Fibroblast of skin of right biceps (primary cell): ENCODE measurements at regions not wholly inside any gene's neighbourhood (a gene's known extent, or its start where the extent isn't known, plus 50 kb on each side); places are given as distances from the start of the nearest gene placed in this dataset.

Source experiments
- DNase-seq: peaks from one replicate; pipeline ENCODE4 v3.0.0-alpha.2; 2013

DNA sequence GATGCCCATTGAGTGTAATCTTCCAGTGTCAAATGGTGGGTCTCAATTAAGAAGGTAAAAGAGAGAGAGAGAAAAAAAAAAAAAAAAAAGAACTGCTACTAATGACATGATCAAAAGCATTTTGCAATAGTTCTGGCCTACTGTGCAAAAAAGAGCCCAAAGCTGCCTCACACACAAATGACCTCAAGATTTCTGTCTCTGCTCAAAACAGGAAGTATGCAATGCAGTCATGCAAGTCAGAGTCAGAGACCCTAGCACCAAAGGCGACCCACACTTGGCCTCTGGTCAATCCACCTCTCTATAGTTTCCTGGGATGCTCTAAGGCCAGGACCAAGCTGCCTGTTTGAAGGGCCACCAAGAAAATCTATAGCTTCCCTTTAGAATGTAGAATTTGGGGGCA lies 323.5 kb downstream of the VPS13C start:
- DNase-seq: no peak

DNA sequence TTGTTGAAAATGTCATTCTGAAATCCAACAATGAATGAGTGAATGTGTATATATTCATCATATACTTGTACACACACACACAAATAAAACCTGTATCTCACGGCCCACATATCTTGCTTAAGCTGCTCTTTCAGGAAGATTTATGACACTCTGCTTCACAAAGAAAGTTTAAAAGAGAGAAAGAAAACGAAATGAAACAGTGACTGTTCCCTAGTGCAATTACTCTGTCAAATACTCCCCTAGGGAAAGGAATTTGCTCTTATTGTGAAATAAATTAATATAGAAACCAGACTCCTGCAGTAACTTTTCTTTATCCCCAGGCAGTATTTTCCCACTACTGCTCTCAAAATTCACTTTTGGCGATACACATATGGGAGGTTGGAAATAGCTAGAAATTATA lies 329.1 kb downstream of the VPS13C start:
- DNase-seq: no peak

DNA sequence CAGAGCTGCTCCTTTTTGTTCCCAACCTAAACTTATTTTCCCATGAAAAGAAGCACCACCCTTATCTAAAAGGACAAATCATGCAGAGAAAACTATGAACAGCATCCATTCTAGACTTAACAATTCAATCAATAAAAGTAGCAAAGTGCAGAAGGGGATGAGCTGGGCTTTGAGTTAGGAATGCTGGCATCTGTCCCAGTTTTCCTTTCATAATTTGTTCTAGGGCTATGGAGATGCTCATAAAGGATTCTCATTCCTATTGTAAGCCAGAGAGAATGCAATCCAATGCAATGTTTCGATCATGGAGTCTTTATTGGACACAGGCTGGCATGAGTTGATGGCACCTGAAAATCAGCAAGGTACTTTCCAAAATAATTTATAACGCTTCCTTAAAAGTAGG lies 330.6 kb downstream of the VPS13C start:
- DNase-seq: no peak

DNA sequence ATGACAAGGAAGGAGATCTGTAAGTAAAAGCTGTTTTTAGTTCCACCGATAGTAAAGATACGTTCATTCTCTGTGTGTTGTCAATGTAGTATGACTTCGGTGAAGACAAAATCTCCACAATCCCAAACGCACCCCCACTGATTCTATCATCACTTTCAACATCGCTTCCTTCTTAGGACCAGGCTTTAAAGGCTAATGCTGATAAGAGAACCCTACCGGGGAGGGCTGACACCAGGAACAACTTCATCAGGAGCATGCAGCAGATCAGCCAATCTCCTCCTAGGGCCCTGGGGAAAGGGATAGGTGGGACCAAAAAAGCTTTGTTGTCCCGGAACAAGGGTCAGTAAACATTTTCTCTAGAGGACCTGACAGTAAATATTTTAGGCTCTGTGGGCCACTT lies 334.1 kb downstream of the VPS13C start:
- DNase-seq: no peak

DNA sequence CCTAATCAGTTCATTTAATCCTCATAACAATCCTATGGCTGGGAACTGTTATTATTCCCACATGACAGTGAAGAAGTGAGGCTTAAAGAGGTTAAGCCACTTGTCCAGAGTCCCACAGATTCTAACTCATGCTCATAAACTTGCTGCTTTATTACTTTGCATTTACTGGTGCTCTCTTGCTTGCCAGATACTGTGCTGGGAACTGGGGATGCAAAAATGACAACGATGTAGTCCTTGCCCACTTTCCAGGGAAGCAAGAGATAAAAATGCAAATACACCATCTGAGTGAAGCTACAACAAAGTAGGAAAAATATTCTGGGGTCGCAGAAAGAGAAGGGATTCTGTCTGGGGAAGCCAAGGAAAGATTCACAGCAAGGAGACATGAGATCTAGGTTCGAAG lies 335.0 kb downstream of the VPS13C start:
- no peak for DNase-seq

DNA sequence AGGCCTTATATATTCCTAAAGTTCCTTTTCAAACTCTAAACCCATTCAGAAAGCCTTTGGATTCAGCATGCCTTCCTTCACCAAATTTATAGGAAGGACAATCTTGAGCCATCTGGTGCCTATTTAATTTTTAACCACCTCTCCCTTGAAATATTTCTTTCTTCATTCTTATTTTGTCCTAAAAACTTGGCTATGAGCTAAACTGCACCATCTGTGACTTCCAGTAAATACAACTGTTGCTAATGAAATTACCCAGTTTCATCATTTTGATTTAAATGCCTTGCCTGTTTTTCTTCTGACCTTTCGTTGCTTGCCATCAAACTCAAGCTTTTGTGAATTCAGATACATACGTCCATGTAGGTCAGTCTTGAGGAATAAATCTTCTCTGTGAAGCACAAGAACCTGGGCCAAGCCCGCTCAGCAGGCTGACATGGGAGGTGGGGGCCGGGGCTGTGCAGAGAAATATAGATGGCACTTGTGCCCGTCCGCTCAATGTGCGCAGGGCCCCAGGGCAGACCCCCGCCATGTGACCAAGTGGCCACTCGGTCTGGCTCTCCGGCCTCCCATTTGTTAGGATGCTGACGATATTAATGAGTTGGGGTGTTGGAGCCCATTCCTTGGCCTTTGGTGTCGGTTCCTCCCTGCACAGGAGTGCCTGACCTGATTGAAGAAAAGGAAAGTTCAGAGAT lies 335.9 kb downstream of the VPS13C start:
- DNase-seq: no peak

DNA sequence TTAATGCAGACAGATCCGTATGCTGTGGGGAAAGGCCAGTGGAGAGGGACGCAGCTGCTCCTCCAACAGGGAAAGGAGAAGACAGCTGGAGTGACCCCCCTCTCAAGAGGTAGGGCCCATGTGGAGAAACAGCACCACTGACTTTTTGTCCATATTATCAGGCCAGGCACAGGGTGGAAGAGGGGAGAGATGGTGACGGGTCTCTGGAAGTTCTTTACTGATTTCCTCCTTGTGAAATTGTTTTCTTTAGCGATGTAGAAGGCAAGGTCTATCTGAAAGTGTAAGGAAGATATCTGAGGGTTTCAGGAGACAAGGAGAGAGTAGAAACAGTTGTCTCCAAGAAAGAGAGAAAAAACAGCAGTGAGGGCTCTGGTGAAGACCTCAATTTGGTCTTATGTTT lies 338.8 kb downstream of the VPS13C start:
- no peak for DNase-seq

DNA sequence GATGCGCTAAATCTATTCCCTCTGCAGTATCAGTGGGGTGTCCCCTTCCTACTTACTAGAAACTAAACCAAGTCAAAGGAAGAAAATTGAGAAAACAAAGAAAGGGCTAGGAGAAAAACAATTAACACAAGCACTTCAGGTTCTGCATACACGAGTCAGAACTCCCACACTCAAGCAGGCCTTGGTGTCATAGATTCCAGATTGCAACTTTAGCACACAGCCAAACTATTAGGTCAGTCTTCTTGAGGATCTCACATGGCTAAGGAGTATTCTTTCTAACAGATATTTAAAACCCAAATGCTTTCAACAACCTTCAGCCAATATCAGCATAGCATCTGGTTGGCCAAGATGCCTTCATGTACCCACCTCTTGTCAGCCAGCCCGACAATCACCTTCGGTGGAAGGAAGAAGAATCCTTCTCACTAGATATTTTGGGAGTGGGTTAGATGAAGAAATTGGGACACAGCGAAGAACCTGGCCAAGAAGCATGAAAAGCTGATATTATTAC lies 340.0 kb downstream of the VPS13C start:
- DNase-seq: no peak

DNA sequence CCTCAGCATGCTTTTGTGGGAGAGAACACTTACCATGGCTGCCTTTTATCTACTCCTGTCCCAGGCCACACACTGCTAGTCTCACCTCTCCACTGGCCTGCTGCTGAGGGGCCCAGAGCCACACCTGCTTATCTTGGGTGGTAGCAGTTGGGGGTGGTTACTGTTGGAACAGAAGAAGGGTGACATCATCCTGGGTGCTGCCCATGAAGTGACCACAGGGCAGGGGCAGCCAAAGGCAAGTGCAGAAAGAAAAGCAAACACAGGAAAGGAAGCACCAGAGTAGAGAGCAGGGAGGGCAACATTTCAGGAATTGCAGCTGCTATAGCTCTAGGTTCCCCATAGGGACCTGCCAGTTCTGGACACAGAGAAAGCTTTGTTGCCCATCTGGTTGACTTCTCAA lies 345.2 kb downstream of the VPS13C start:
- no peak for DNase-seq

DNA sequence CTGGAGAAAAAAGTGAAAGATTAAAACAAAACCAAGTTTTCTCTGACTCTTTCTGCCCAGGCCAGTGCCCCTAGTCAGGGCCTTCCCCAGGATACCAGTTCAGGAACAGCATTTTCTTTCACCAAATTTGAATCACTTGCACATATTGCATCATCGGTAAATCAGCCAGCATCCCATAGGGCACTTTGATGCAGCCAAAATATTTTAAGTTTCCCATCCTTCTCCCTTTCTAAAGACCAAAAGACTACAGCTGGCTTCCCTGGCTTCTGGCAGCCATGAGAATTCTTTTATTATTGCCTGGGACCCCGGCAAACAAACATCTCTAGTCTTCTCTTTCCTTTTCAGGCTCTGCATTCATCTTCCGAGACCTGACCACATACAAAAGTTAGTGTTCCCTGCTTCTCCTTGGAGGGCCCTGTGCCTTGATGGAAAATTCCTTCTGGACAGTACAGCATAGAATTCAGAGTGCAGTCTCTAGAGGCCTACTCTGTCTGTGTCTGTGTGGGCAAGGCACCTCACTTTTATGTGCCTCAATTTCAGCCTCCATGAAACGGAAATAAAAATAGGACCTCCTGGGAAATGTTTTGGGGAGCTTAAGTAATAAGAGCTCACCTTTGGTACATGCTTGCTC lies 348.0 kb downstream of the VPS13C start:
- no peak for DNase-seq

DNA sequence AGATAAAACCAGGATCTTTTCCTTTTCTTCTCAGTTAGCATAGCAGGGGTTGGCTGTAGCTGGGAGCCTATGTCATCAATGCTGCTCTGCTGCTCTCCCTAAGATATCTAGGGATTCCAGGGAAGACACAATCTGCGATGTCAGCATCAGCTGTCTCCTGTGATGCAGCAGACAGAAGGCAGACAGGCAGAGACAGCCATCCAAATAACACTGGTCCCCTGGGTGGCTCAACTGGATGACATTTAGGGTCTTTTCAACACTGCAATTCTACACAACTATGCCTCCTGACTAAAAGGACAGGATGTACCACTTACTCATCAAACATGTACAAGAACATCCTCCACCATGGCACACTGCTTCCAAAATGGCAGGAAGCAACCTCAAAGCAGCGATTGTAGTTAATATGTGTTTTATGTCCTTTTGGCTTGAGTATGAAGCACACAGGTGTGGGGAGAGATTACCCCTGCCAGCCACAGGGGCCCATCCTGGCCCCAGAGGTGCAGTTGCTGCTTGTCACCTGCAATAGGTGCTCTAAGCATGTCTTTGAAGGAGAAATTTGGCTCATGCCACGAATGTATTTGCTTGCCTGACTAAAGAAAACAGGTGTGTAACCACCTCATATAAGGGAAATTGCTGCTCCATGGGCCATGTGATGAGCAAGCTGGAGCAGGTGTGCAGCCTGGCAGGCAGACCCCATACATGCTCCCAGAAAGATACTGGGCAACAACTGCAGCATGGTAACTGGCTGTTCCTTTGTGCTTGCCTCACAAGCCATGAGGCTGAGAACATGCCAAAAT lies 357.8 kb downstream of the VPS13C start:
- no peak for DNase-seq

DNA sequence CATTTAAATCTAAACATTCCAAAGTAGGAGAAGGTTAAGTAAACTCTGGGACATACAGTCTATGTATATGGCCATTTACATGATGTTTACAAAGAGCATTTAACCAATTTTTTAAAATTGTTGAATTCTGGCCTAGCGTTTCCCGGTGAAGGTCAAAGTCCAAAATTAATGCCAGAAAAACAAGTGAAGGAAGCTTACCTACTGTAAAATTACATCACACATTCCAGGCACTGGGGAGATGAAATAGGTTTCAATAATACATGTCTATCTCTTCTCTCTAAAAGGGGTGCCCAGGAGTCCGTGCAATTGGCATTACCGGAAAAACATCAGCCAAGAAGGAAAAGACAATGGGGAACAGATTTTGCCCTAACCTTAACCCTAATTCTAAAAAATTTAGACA lies 358.8 kb downstream of the VPS13C start:
- DNase-seq: no peak

DNA sequence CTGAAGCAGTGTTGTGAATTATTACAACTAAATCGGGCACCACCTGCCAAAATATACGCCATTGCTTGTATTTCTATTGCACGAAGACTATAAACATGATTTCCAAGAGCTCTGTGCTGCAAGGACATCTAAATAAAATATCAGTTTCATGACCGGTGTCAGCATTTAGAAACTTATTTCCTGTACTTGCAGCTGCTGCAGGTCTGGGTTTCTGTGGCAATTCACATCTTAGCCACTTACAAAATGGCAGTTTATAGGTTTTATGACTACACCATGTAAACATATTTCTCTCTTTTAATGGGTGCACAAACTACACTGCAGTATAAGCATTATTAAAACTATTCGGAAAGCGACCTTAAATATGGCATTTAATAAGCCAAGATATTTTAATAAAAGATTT lies 359.4 kb downstream of the VPS13C start:
- no peak for DNase-seq

DNA sequence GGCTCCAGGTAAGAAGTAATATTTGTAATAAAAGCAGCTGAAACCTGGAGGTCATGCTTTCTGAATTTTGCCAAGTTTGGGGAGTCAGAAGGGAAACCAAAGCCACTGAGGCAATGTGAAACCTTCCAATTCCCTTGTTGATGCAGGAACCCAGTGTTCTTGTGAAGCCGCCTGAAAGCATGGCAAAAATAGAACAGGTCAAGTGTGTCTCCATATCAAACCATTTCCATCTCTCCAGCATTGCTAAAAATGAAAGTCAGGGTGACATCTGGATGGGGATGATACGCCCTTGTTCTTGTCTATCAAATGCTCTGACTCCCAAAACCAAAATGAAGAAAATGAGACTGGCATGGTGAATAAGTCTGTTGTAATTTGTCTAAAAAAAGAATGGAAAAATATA lies 362.5 kb downstream of the VPS13C start:
- DNase-seq: no peak

DNA sequence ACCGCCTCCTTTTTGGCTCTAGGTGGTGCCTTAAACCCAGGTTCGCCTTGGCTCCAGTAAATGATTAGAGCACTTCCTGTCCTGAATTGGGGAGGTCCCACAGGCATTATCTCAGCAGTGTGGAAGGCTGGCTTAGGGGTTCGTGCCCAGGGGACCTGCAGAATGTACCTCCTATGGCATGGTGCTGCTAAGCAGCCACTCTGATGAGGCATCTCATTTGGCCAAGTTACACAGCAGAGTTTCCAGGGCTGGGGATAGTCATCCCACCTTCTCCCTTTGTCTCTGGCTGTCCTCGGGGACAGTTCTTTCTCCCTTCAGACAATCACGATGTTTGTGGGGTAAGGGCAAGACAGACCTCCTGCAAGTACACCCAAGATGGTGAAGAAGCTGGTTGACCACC lies 371.2 kb downstream of the VPS13C start:
- DNase-seq: no peak

DNA sequence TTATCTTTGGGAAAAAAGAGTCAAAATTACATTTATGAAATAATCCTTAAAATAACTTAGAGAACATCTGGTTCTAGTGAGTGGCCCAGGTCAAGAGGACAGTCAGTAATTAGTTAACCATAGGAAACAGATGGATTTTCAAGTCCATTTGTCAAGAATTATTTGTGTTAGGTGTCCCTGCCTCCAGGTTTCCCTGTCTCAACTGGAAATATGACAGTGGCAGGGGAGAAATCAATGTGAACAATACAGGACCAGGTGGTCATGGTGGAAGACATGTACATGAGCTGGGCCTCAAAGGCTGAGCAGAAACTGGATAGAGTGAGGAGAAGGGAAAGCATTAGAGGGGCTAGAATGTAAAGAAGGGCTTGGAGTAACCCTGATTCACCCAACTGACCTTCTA lies 372.6 kb downstream of the VPS13C start:
- no peak for DNase-seq

DNA sequence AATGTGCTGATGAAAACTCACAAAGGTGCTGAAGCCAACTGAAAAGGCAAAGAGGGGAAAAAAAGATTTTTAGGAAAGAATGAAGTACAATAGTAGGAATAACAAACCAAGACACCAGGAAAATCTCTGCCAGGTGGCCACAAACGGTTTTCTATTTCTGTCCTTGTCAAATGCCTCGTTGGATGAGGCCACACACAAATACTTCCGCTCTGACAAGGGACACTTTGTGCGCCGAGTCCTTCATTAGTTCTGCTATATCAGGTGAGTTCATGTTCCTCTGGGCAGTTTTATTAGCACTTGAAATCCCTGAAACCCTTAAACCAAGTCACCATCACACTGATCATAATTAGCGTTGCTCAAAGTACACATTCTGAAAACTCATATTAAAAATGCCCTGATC lies 373.1 kb downstream of the VPS13C start:
- no peak for DNase-seq

DNA sequence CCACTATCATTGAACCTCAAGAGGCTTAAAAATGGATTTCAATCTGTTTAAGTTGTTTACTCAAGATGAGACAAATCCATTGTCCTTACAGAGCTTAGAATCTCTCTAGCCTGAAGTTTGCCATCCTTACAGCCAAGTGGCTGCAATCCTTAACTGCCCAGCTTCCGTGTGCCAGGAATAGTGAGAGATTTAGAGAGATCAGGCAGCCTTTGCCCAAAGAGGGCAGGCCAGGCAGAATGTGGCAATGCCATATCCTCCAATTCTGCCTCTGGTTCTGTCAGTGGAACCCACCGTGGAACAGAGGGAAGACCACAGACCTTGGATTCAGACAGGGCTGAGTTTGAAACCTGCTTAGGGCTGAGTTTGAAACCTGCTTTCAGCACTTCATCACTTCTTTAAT lies 374.3 kb downstream of the VPS13C start:
- no peak for DNase-seq

DNA sequence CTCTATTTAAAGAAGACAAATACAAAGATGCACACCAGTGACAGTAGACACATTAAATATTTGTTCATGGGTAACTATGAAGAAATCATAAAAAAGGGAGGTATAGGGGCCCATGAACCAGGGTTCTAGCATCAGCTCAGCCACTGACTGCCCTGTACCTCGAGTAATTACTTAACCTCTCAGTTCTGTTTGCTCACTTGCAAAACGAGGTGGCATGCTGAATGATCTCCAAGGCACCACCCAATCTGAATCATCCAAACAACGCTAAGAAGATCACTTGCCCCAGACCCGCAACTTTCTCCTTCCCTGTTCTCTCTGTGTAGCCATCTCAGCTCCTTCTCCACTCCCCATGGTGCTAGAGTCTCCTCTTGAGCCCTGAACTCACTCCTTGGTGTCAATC lies 374.7 kb downstream of the VPS13C start:
- DNase-seq: no peak

DNA sequence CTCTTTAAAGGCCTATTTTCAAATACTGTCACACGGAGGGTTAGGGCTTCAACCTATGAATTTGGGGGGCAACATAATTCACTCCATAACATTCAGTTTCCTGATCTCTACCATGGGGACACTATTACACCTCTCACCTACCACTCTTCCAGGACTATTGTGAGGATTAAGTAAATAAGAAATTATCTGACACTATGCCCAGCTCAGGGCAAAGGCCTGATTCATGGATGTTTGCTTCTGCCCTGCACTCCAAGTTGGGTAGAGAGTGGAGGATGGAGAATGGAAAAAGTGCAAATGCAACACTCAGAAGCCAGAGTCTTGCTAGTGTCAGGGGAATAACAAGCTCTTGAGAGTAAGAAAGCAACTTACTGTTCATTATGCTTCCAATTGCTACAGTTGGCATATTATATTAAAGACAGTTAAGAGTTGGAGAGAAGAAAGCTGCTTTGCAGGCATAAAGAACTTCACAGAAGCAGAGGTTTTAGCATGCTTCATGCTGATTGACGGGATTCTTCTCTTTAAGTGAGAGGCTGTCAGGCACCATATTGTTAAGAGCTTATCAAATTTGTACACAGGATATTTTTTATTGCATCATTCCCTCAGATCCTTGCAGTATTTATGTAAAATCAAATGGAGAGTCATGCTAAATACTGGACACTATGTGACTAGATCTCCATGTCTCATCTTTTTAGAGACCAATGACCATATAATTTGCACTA lies 375.3 kb downstream of the VPS13C start:
- no peak for DNase-seq

DNA sequence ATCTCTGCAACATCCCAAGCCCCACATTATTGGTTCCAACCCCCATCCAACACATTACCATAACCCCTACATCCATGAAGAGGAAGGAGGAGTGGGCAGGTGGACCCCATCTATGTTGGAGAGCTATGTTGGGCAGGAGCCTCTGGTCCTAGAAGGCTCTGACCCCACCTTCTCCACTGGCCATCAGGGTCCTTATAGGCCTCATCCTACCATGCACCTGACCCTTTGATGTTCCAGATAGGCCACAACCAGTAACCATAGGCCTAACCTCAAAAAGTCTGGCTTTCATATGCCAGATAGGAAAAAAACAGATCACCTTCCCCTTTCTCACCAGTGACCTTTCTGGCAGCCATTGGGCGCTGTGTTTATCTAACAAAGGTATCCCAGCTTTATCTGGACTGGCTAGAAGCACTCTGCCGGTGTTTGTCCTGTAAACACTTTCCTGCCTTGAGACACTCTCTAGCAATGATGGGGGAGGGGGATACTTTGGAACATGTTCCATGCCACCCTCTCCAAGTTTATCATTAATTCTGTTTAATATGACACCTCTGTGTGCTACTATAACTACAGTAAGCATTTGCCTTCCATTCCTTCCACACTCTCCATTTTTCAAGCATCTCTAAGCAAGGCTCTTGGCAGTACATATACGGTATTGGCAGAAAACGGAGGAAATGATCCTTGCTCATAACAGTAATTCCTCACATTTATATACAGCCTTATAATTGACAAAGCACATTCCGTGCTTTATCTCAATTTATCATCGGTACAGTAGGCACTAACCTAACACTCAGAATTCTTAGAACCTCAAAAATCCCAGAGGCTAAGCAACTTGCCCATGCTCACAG lies 377.1 kb downstream of the VPS13C start:
- DNase-seq: no peak

DNA sequence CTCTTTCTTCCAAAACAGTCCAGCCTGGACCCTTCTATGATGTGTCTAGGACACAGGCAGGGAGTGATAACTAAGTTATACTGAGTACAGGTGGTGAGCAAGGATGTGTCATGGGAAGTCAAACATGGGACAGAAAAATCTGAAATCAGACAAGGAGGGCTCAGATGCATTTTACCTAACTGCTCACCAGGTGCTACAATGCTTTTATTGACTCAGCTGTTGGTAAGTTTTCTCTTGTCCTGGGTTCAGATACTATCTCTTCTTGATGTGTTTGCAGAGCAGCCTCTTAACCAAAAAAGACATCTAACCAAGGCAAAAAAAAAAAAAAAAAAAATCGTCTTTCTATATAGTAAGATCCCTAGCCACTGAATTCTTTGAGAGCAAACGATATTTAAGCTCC lies 378.6 kb downstream of the VPS13C start:
- DNase-seq: no peak

DNA sequence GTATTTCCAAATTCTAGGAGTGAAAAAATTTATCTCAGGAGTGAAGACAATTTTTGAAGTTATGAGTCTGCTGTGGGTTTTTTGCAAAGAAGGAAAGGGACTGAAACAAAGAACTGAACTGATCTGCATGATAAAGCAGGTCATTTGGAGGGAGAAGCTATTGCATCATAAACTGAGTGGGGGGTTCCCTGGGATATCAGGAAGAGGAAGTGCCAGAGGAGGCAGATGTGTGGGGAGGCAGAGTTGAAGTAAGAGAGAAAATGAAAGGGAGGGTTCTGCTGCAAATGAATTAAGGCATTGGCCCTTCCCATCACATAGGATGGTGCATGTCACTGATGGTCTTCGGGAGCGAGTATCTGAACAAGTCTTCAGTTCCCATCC lies 379.2 kb downstream of the VPS13C start:
- DNase-seq: no peak
